GM23338 (cell line): ENCODE measurements at regions not wholly inside any gene's neighbourhood (a gene's known extent, or its start where the extent isn't known, plus 50 kb on each side); places are given as distances from the start of the nearest gene placed in this dataset.
A peak's percentile ranks its signal among the peaks of the same experiment; 100 is the strongest.

Experiments used
- ATAC-seq: fragments of 200-7000 bp; cut with Tn5 transposase; 3 replicates; pipeline ENCODE4 v1.9.1; 2020
- DNase-seq: peaks from one replicate; pipeline ENCODE4 v3.0.0-alpha.2; 2015; ENCODE audit warnings: low spot score
- H2AFZ ChIP-seq: fragments of 200-600 bp; sonication (generic); 2 replicates; pipeline ENCODE4 v1.8.0; 2016; ENCODE audit warnings: antibody characterized with exemption, mild to moderate bottlenecking, moderate library complexity
- H3F3A ChIP-seq: fragments of 200-600 bp; sonication (generic); replicated peaks from 2 replicates; pipeline ENCODE4 v1.8.0; 2017; ENCODE audit warnings: antibody characterized with exemption, mixed run types, low read depth
- H3K27ac ChIP-seq: fragments of 200-600 bp; sonication (generic); 2 replicates; pipeline ENCODE4 v1.6.1; 2016; ENCODE audit warnings: low read depth
- H3K27me3 ChIP-seq: fragments of 200-600 bp; sonication (generic); 2 replicates; pipeline ENCODE4 v1.8.0; 2016; ENCODE audit warnings: mild to moderate bottlenecking, mixed run types, moderate library complexity; ENCODE audit not compliant: insufficient read depth
- H3K36me3 ChIP-seq: fragments of 200-600 bp; sonication (generic); 2 replicates; pipeline ENCODE4 v1.8.0; 2016; ENCODE audit warnings: mild to moderate bottlenecking; ENCODE audit not compliant: insufficient read depth
- H3K4me1 ChIP-seq: fragments of 200-600 bp; sonication (generic); 2 replicates; pipeline ENCODE4 v1.8.0; 2016; ENCODE audit warnings: mild to moderate bottlenecking, moderate library complexity; ENCODE audit not compliant: insufficient read depth
- H3K4me2 ChIP-seq: fragments of 200-600 bp; sonication (generic); 2 replicates; pipeline ENCODE4 v1.7.1; 2017; ENCODE audit warnings: mixed run types
- H3K4me3 ChIP-seq: fragments of 200-600 bp; sonication (generic); 2 replicates; pipeline ENCODE4 v1.6.1; 2016; ENCODE audit warnings: mixed run types
- H3K79me2 ChIP-seq: fragments of 200-600 bp; sonication (generic); replicated peaks from 2 replicates; pipeline ENCODE4 v1.8.0; 2017; ENCODE audit warnings: mild to moderate bottlenecking; ENCODE audit not compliant: insufficient read depth
- H3K9me2 ChIP-seq: fragments of 200-600 bp; sonication (generic); 2 replicates; pipeline ENCODE4 v1.8.0; 2017; ENCODE audit not compliant: insufficient read depth
- H4K20me1 ChIP-seq: fragments of 200-600 bp; sonication (generic); replicated peaks from 2 replicates; pipeline ENCODE4 v1.8.0; 2017; ENCODE audit warnings: mild to moderate bottlenecking; ENCODE audit not compliant: insufficient read depth
- H3K27ac Mint-ChIP-seq: 2 replicates; pipeline ENCODE4 v1.8.0; 2020; ENCODE audit warnings: inconsistent platforms, mild to moderate bottlenecking, moderate library complexity, mixed read lengths
- H3K27me3 Mint-ChIP-seq: 3 replicates; pipeline ENCODE4 v1.8.0; 2022; ENCODE audit warnings: low read depth, mild to moderate bottlenecking, moderate library complexity, mixed read lengths, inconsistent platforms; ENCODE audit not compliant: insufficient read depth, poor library complexity
- H3K36me3 Mint-ChIP-seq: 3 replicates; pipeline ENCODE4 v1.8.0; 2021; ENCODE audit warnings: low read depth, mild to moderate bottlenecking, inconsistent platforms, moderate library complexity, mixed read lengths
- H3K4me1 Mint-ChIP-seq: 3 replicates; pipeline ENCODE4 v1.8.0; 2020; ENCODE audit warnings: mild to moderate bottlenecking, inconsistent platforms, mixed read lengths
- H3K4me3 Mint-ChIP-seq: 3 replicates; pipeline ENCODE4 v1.8.0; 2021; ENCODE audit warnings: moderate library complexity, mild to moderate bottlenecking, inconsistent platforms, mixed read lengths
- H3K9me3 Mint-ChIP-seq: 3 replicates; pipeline ENCODE4 v1.8.0; 2020; ENCODE audit warnings: moderate library complexity, mild to moderate bottlenecking, inconsistent platforms, mixed read lengths
- CREB1 ChIP-seq: fragments of 250-450 bp; sonication (Bioruptor Pico); IDR thresholded peaks from 2 replicates; pipeline ENCODE4 v1.5.0; 2020; ENCODE audit warnings: low read depth, mild to moderate bottlenecking, moderate library complexity
- CTCF ChIP-seq, 2 experiments: fragments of 200-600 bp in 1 of 2; sonication (generic) in 1 of 2; conservative IDR thresholded peaks; 2 replicates each; pipeline versions ENCODE4 v1.5.1 to v1.6.1; 2016 to 2017; ENCODE audit warnings: antibody characterized with exemption in 2 of 2, low read depth in 2 of 2, mild to moderate bottlenecking in 2 of 2, moderate library complexity in 1 of 2
- ETS1 ChIP-seq: IDR thresholded peaks from 2 replicates; pipeline ENCODE4 v1.6.1; 2016; ENCODE audit warnings: antibody characterized with exemption
- EZH2phosphoT487 ChIP-seq: fragments of 200-600 bp; sonication (generic); IDR thresholded peaks from one replicate; pipeline ENCODE4 v1.8.1; 2018; ENCODE audit warnings: antibody characterized with exemption; ENCODE audit not compliant: unreplicated experiment
- JUNB ChIP-seq: IDR thresholded peaks from one replicate; pipeline ENCODE4 v1.6.1; 2016; ENCODE audit warnings: antibody characterized with exemption; ENCODE audit not compliant: unreplicated experiment
- NANOG ChIP-seq: IDR thresholded peaks from 2 replicates; pipeline ENCODE4 v1.6.1; 2016; ENCODE audit warnings: antibody characterized with exemption, borderline replicate concordance
- POLR2AphosphoS5 ChIP-seq: IDR thresholded peaks from 2 replicates; pipeline ENCODE4 v1.6.1; 2016; ENCODE audit warnings: antibody characterized with exemption, low read depth
- ZNF331 ChIP-seq: fragments of 250-450 bp; sonication (Bioruptor Pico); IDR thresholded peaks from 2 replicates; pipeline ENCODE4 v1.5.0; 2020; ENCODE audit warnings: low read depth, mild to moderate bottlenecking, moderate library complexity

GRCh38 chr1:232454227-232454886 lies 175.6 kb downstream of the SIPA1L2 start:
- Histone ChIP-seq H3K27ac (no peak overlapping the region), H3K4me2 (0 out of 2 replicates have a peak overlapping the region, but pooled peaks have one; percentile 31), H3K36me3 (no peaks in the 10 kb centered on the region), H3F3A (no peaks in the 10 kb centered on the region), H3K9me2 (peaks cover 5% of the 10 kb centered on the region; the same call in 1 of the 2 replicates), H3K79me2 (no peaks in the 10 kb centered on the region), H4K20me1 (no peaks in the 10 kb centered on the region), H3K27me3 (no peaks in the 10 kb centered on the region), H3K4me1 (peaks cover 44% of the 10 kb centered on the region), H2AFZ (no peak overlapping the region), H3K4me3 (no peak overlapping the region)
- DNase-seq (peak; percentile 73), ATAC-seq (peak; percentile 89)
- H3K27ac Mint-ChIP-seq, result no peak overlapping the region
- no peak overlapping the region; the same call in 2 of the 3 replicates for H3K4me3 Mint-ChIP-seq
- no peaks in the 10 kb centered on the region for H3K36me3 Mint-ChIP-seq
- no peaks in the 10 kb centered on the region; the same call in 2 of the 3 replicates for H3K9me3 Mint-ChIP-seq
- H3K4me1 Mint-ChIP-seq, result peaks cover 49% of the 10 kb centered on the region
- TF ChIP-seq CTCF (conservative IDR thresholded peaks at IDR 0.05; ENCODE audit: low read depth in 2 of 2) (no peak), NANOG (0 out of 2 replicates have a peak, but pooled peaks have one; percentile 18), ZNF331 (CRISPR knock-in tag) (no peak)
- peaks cover 4% of the 10 kb centered on the region for H3K27me3 Mint-ChIP-seq

GRCh38 chr1:232452736-232453440 lies 177.0 kb downstream of the SIPA1L2 start:
- Mint-ChIP-seq H3K36me3 (no peaks in the 10 kb centered on the region), H3K27ac (no peak overlapping the region), H3K9me3 (no peaks in the 10 kb centered on the region; the same call in 2 of the 3 replicates), H3K27me3 (peaks cover 4% of the 10 kb centered on the region), H3K4me1 (peaks cover 41% of the 10 kb centered on the region), H3K4me3 (no peak overlapping the region)
- Histone ChIP-seq H3F3A (no peaks in the 10 kb centered on the region), H3K27ac (no peak overlapping the region), H3K4me1 (peaks cover 32% of the 10 kb centered on the region), H3K4me2 (no peak overlapping the region), H2AFZ (no peak overlapping the region), H3K79me2 (no peaks in the 10 kb centered on the region), H4K20me1 (no peaks in the 10 kb centered on the region), H3K9me2 (peaks cover 5% of the 10 kb centered on the region; the same call in 1 of the 2 replicates), H3K27me3 (no peaks in the 10 kb centered on the region), H3K4me3 (no peak overlapping the region), H3K36me3 (no peaks in the 10 kb centered on the region)
- ATAC-seq (no peak), DNase-seq (no peak)
- TF ChIP-seq POLR2AphosphoS5, result no peak
- no peak for TF ChIP-seq JUNB
- TF ChIP-seq CREB1 (CRISPR knock-in tag), result no peak

GRCh38 chr1:232452117-232452516 lies 177.8 kb downstream of the SIPA1L2 start:
- H3K36me3 Mint-ChIP-seq, result no peaks in the 10 kb centered on the region
- no peak overlapping the region for H3K27ac Mint-ChIP-seq
- no peak overlapping the region for H3K4me3 ChIP-seq
- TF ChIP-seq ZNF331 (CRISPR knock-in tag) (no peak), JUNB (no peak), POLR2AphosphoS5 (no peak), EZH2phosphoT487 (no peak), ETS1 (no peak)

More at GRCh38 chr1:232452117-232452516, 177.8 kb downstream of the SIPA1L2 start:
- Histone ChIP-seq H4K20me1 (no peaks in the 10 kb centered on the region), H3K27me3 (no peaks in the 10 kb centered on the region), H3K27ac (no peak overlapping the region), H3K79me2 (no peaks in the 10 kb centered on the region), H3K4me2 (no peak overlapping the region), H3K36me3 (no peaks in the 10 kb centered on the region), H3K4me1 (peaks cover 24% of the 10 kb centered on the region), H3K9me2 (peaks cover 5% of the 10 kb centered on the region; the same call in 1 of the 2 replicates), H3F3A (no peaks in the 10 kb centered on the region), H2AFZ (no peak overlapping the region)
- Mint-ChIP-seq H3K9me3 (no peaks in the 10 kb centered on the region; the same call in 2 of the 3 replicates), H3K4me1 (peaks cover 36% of the 10 kb centered on the region), H3K27me3 (peaks cover 4% of the 10 kb centered on the region), H3K4me3 (no peak overlapping the region)
- DNase-seq (no peak), ATAC-seq (no peak)
